Epithelial cell of esophagus (primary cell): ENCODE measurements at regions not wholly inside any gene's neighbourhood (a gene's known extent, or its start where the extent isn't known, plus 50 kb on each side); places are given as distances from the start of the nearest gene placed in this dataset.
"Not testable (repeated sequence)": the region's sequence is repeated elsewhere in the genome, so short reads cannot be mapped to it uniquely, and the experiment has no call there.

ENCODE experiments used
- DNase-seq: peaks from one replicate; pipeline ENCODE4 v3.0.0; 2010; ENCODE audit warnings: low read depth
- H3K4me3 ChIP-seq: 2 replicates; pipeline ENCODE4 v1.5.1; 2011; ENCODE audit warnings: mild to moderate bottlenecking, low read length, control low read depth
- CTCF ChIP-seq: IDR thresholded peaks from 2 replicates; pipeline ENCODE4 v1.5.1; 2011; ENCODE audit warnings: low read depth, mild to moderate bottlenecking, low read length, control low read depth, inconsistent platforms; ENCODE audit not compliant: insufficient read depth; ENCODE audit errors: missing control alignments

- DNase-seq = no peak
- TF ChIP-seq CTCF = no peak
- no peak overlapping the region for H3K4me3 ChIP-seq
Observed at GRCh38 chr2:167718560-167718959, 528.8 kb downstream of the STK39 start.

GRCh38 chr2:167715932-167716331, 531.5 kb downstream of the STK39 start:
- TF ChIP-seq CTCF = no peak
- H3K4me3 ChIP-seq = no peak overlapping the region
- DNase-seq = no peak

GRCh38 chr2:167715498-167715897, 531.9 kb downstream of the STK39 start:
- H3K4me3 ChIP-seq, DNase-seq: not testable (repeated sequence)

GRCh38 chr2:167712275-167712674, 535.1 kb downstream of the STK39 start:
- H3K4me3 ChIP-seq = no peak overlapping the region
- no peak for DNase-seq
- no peak for TF ChIP-seq CTCF

GRCh38 chr2:167708998-167709397, 538.4 kb downstream of the STK39 start:
- TF ChIP-seq CTCF = no peak
- H3K4me3 ChIP-seq = no peak overlapping the region
- no peak for DNase-seq

- no peak for DNase-seq
Observed at GRCh38 chr2:167706800-167707199, 540.6 kb downstream of the STK39 start.

GRCh38 chr2:167703441-167703840, 544.0 kb downstream of the STK39 start:
- TF ChIP-seq CTCF = no peak
- no peak for DNase-seq
- no peak overlapping the region for H3K4me3 ChIP-seq

More at GRCh38 chr2:167706800-167707199, 540.6 kb downstream of the STK39 start:
- H3K4me3 ChIP-seq = no peak overlapping the region
- no peak for TF ChIP-seq CTCF

- no peak overlapping the region for H3K4me3 ChIP-seq
- DNase-seq = no peak
- no peak for TF ChIP-seq CTCF
Observed at GRCh38 chr2:167702227-167702626, 545.2 kb downstream of the STK39 start.
